HuH-7 (cell line): ENCODE measurements at regions not wholly inside any gene's neighbourhood (a gene's known extent, or its start where the extent isn't known, plus 50 kb on each side); places are given as distances from the start of the nearest gene placed in this dataset.
"Not testable (repeated sequence)": the region's sequence is repeated elsewhere in the genome, so short reads cannot be mapped to it uniquely, and the experiment has no call there.

Experiments used
- DNase-seq: peaks from one replicate; pipeline ENCODE4 v3.0.0; 2011; ENCODE audit warnings: low spot score

DNA sequence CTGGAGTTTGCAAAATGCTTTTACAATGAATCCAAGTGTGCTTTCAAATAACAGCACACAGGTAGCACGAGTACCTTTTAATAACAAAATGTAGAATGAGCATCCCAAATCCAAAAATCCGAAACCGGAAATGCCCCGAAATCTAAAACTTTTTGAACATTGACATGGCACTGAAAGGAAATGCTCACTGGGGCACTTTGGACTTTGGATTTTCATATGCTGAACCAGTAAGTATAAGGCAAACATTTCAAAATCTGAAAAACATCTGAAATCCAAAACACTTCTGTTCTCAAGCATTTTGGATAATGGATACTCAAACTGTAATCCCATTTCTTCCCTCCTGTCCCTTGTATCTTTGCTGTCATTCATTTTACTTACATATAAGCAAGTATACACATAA is 50.1 kb downstream of the GCNT4 start:
- DNase-seq, result no peak

DNA sequence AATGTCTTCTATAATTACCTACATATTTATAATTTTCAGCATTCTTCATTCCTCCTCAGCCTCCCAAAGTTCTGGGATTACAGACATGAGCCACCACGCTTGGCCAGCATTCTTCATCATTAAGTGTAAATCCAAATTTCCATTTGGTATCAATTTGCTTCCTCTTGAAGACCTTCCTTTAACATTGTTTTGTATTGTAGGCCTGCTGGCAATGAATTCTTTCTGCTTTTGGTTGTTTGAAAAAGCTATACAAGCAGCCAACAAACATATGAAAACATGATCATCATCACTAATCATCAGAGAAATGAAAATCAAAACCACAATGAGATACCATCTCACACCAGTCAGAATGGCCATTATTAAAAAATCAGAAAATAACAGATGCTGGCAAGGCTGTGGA is 56.4 kb downstream of the GCNT4 start:
- no peak for DNase-seq

DNA sequence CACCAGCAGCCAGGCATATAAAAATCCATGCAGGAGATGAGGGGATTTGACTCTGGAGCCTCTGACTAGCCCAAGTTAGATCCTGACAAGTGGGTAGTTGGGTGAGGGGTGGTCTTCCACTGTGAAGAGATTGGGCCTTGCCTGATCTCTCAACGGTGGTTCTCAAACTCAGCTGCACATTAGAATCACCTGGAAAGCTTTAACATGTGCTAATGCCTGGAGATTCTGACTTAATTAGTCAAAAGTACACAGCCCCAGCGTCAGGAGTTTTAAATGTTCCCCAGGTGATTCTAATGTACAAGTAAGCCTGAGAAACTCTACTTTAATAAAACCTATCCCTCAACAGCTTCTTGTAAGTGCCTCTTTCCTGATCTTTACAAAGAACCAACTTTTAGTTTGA is 57.5 kb downstream of the GCNT4 start:
- no peak for DNase-seq

DNA sequence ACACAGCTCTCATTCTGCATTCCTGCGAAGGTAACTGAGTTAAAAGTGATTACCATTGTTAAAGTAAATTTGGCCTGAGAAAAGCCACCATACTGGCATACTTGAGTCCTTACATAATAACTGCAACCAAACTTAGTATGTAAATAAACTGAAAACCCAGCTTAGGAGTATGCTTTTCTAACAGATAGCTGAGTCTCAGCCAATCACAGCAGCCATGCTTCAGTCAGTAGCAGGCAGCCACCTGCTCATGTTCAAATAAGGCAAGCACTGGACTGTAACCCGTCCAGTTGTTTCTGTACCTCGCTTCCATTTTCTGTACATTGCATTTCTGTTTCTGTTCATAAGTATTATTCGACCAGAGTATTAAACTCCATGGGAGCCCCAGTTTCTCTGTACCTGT is 58.6 kb downstream of the GCNT4 start:
- DNase-seq, result no peak

DNA sequence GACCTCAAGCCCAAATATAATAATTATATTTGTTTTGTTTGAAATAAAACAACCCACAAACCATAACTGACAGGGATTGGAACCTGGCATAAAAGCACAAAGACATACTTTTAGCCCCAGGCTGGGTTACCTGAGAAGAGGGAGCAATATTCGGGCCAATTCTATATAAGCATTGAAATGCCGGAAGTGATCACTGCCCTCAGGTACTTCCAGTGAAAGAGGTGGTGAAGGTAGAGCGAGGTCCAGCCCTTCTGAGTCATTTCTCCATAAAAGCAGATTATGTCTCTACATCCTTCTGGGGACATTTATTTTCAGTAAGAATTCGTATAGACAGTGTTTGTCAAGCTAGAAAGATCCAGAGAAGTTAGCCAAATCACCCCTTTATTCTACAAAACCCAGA is 59.6 kb downstream of the GCNT4 start:
- no peak for DNase-seq

DNA sequence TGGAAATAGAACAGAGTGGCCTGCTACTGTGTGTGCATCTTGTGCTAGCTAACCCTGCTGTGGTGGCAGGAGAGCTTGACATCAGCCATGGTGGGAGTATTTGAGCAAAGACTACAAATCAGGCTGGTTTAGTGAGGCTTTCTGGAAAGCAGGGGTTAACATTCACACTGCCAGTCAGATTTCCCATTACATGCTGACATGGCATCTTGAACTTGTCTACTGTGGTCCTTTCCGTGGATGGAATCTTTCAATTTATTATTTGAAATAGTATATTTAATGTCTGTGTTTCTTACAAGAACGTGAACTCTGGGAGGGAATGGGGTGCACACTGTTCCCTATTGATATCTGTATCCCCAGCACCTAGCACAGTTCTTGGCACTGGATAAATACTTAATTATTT is 60.8 kb downstream of the GCNT4 start:
- DNase-seq, result no peak

DNA sequence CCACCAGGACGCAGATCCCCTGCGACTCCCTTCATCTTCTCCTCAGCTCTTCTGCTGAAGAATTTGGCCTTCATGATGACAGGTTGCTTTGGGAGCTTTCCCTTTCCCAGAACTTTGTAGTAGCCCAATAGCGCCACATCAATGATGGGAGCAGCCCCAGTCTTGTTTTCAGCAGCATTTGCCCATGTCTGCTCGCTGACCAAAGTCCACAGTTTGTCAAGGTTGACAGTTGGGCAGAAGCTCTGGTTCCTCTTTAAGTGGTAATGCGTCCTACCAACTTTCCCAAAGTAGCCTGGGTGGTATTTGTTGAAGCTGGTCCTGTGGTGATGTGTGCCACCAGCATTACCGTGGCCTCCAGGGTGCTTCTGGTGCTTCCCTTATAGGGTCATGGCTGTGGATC is 62.2 kb downstream of the GCNT4 start:
- DNase-seq, result no peak

DNA sequence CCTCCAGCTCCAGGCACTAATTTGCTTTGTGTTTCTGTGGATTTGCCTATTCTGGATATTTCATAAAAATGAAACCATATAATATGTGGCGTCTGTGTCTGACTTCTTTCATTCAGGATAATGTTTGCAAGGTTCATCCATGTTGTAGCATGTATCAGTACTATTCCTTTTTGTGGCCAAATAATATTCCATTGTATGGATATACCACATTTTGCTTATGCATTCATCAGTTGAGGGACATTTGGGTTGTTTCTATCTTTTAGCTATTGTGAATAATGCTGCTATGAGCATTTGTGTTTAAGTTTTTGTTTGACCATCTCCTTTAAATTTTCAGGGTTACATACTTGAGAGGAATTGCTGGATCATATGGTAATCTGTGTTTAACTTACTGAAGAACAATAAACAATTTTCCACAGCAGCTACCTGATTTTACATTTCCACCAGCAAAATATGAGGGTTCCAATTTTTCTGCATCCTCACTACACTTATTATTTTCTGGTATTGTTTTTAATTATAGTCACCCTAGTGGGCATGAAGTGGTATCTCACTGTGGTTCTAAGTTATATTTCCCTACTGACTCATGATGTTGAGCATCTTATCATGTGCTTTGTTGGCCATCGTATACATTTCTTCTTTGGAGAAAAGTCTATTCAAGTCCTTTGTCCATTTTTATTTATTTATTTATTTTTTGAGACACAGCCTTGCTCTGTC is 63.9 kb downstream of the GCNT4 start:
- no peak for DNase-seq

DNA sequence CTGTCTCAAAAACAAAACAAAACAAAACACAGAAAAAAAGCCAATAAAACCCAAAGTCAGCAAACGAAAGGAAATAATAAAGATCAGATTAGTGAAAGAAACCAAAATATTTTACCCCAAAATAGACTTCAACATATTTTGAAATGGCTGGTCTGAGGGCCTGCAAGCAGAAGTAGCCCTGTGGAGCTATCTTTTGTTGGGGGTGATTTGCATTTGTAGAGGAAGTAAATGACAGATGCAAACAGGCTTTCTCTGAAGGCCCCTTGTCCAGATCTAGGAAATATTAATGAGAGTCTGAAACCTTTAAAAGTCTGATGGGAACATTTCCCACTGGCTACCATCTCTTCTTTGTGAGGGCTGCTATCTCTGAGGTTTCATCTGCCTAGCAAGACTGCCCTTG is 74.0 kb downstream of the GCNT4 start:
- DNase-seq, result no peak

DNA sequence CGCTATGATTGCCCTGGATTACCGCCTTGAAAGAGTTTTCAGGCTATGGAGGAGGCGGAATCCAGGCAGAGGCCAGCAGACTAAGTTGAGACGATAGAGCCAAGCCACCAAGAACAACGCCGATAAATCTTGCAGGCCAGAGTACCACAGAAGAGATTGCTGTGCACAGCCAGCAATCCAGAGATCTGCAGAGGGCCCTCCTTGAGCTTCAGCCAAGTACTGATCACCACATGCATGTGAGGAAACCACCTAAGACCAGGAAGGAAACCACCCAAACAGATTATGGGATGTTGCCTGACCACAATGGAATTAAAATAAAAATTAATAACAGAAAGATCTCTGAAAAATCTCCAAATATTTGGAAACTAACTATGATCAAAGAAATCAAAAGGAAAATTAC is 74.9 kb downstream of the GCNT4 start:
- DNase-seq, result no peak

DNA sequence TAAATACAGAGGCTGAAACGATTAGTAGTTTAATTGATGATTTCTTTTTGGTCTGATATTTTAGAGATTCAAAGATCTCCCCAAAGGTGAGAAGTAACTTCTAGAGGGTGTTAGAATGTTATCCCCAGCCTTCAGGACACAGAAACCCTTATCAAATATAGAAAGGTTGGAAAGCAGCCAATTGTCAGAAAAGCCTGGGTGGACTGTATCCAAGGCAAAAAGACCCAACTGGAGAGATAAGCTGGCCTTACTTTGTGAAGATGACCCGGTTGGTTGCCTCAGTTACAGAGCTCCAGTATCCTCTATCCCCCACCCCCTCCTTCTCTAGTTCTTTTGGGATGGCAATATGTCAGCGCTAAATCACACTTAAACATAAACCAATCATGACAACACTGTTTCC is 75.7 kb downstream of the GCNT4 start:
- no peak for DNase-seq

DNA sequence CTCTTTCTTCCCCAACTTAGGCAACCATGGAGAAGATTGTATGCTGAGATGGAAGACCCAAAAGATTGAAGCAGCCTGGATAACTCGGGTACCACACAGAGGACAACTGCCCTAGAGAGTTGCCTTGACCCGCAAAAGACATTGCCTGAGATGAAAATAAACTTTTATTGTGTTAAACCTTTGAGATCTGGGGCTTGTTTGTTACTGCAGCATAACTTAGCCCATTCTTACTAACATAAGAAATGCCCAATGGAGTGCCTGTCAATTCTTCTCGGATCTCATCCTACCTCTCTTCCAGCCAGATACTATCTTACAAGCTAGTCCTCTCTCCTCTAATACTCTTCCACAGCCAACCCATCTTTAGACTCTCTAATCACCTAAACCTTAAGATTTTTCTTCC is 76.8 kb downstream of the GCNT4 start:
- no peak for DNase-seq

DNA sequence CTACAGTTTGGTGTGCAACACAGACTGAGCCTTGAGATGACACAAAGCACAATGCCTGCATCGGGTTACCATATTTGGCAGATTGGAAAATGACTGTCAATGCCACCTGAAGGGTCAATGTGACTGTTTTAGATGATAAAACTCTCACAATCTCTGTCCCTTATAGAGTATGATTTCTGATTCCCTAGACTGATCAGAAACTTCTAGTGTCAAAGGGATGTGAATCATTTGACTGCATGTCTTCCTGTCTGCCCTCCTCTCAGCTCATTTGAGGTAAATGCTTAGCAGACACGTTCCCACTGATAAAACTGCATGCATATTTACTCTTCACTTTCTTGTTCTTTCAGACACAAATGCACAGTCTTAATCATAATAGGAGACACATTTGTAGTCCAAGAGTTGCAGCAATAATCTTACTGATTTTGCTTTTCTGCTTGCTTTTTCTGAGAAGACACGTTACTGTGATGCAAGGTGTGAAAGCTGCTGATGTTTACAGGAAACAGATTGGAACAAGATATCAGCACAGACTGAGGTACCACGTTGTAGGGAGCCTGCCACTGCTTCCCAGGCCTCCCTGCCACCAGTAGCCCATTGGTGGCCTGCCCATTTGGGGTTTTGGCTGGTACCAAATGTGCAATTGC is 77.8 kb downstream of the GCNT4 start:
- DNase-seq, result no peak

DNA sequence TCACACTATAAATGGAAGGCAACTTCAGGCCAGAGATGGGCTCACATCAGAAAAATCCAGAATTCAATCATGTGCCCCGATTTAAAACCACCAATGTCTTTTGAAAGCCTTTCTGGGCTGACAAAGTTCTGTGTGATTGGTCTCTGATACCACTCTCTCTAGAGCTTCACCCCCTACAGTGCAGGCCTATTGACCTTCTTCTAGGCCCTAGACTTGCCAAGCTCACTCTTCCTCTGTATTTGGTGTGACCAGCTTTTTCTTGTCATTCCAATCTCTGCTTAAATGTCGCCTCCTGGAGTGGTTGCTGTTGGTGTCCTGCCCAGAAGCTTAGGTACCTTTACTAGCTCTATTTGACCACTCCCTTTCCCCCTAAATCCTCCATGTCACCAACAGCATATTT is 78.7 kb downstream of the GCNT4 start:
- no peak for DNase-seq

DNA sequence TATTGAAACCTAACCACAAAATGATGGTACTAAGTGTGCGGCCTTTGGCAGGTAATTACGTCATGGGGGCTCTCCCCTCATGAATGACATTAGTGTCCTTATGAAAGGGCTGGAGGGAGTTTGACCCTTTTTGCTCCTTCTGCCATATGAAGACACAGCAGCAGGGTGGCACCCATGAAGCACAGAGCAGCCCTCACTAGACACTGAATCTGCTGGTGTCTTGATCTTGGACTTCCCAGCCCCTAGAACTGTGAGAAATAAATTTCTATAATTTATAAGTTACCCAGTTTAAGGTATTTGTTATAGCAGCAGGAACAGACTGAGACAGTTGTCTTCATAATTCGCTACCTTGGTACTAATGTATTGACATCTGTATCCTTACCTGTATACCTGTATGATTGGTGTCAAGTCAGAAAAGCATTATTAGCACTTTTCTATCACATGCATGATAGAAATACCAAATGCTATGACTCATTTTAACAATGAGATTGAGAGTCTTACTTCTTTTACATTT is 80.4 kb downstream of the GCNT4 start:
- DNase-seq, result no peak

DNA sequence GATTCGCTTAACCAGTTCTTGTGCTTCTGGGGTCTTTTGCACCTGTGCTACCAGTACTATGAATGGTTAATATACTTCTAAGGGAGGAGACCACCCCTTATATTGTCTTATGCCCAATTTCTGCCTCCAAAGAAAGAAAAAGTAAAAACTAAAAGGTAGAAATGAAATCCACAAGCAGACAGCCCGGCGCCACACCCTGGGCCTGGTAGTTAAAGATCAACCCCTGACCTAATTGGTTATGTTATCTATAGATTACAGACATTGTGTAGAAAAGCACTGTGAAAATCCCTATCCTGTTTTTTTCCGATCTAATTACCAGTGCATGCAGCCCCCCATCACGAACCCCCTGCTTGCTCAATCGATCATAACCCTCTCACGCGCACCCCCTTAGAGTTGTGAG is 81.5 kb downstream of the GCNT4 start:
- not testable (repeated sequence) for DNase-seq

DNA sequence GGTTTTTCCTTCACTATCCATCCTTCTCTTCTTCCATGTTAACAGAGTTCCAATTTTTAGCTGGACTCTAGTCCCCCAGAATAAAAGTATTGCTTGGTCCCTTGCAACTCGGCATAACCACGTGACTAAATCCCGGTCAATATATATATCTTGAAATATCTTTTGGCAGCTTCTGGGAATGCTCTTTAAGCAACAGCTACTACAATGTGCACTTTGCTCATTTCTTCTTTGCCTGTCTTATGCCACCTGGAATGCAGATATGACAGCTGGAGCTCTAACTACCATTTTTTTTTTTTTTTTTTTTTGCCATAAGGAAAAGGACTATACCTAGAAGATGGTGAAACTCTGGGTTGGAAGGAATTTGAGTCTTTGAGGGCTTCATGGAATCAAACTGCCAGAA is 82.6 kb downstream of the GCNT4 start:
- DNase-seq, result no peak

DNA sequence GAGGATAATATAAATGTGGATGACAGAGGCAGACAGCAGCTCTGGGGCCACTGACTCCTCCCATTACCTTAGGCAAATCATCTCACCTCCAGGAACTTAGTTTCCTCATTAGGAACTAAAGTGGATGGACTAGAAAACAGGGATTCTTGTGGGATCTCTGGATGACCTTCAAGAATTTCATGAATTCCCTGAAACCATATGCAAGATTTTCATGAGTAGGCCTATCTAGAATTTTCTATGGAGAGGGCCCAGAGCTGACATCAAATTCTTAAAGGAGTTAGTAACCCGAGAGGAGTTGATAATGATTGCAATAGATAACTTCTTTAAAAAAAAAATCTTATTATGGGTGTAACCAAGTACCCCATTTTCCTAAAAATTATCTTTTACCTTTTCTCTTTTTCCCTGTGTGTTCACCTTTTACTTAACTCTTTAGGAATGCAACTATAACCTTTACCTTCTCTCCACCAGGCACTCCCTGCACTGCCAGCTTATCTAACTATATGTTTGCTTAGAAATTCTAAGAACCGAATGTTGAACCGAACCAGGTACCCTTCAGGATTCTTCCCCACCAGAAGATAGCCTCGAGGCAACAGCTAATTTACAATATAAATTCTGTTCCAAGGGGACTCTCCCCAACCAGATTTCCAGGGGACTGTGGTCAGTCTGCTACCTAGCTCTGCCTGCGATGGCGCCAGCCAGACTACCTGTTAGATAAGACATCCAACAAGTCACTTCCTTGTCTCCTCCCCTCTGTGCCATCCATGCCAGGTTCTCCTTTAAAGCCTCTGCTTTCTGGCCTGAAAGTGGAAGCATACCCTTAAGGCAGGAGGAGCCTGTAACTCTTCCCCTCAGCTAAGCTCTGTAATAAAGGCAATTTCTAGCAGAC is 86.0 kb downstream of the GCNT4 start:
- no peak for DNase-seq

DNA sequence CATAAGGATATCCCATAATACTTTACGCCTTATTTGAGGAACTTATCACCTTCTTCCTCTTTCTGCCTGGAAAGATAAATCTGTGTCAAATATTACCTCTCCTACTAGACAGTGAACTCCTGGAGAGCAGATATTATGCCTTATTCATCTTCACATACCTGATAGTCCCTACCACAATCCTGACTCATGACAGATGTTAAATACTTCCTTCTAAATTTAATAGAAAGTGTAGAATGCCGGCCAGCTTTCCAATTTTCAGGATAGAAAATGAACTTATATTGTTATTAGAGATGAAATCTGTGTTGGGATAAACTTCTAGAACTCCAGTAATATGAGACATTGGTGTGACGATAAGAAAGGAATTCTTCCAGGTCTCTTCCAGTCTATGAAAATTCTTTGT is 89.0 kb downstream of the GCNT4 start:
- DNase-seq, result no peak

DNA sequence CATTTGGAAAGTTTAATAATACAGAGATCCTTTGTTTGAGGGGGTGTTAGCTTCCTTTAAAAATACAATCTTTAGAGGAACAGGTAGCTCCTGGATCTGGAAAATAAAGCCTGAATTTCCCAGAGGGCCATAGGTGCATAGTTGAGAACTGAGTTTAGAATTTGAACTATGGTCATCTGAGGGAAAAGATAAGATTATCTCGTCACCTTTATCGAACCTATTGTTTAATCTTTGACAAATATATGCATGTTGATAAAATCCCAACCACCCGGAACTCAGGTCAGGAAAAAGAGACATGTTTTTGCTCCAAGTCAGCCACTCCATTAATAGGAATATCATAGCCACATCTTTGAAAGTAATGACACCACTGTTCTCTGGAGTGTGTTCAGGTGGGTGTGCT is 91.7 kb upstream of the FAM169A start:
- DNase-seq, result no peak

DNA sequence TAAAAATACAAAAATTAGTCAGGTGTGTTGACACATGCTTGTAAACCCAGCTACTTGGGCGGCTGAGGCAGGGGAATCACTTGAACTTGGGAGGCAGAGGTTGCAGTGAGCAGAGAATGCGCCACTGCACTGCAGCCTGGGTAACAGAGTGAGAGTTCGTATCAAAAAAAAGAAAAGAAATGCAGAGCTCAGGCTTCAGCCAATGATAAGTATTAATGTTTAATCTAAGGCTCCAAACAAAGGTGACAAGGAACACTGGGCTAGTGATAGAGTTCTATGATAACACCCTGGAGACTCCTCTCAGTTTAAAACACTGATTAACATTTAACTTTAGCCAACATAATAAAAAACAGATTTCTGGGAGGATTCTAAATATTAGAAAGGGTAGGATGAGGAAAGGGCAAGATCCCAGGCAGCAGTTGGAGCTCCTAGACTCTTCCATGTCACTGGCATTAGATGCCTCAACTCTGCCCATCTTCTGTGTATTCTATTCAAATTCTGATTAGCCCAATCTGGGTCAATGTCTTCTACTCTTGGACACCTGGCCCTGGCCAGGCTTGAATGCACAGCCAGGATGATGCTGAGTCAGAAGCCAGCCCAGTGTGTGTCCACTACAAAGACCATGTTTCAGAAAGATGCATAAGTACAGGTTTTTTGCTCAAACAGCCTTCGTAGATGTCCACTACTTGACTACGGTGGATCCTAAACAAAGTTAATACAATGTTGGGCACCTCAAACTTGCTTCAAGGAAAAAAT is 91.0 kb upstream of the FAM169A start:
- DNase-seq, result no peak

DNA sequence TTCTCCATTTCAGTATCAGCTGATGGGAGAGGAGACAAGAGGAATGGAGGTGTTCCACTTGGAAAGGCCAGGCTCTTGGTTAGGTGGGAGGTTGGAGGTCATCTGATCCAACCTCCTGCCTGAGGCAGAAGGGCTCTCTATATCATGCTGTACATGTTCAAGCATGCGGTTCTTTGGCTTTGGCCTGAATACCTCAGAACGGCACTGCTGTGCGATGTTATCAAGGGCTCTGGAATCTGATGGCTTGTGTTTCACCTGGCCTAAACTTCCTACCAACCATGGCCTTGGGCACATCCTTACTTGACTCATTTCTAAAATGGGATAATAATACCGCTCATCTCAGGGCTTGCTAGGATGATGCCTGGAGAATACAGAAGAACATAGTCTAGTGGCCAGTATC is 90.1 kb upstream of the FAM169A start:
- DNase-seq, result no peak
